ENCODE measurements at regions not wholly inside any gene's neighbourhood (a gene's known extent, or its start where the extent isn't known, plus 50 kb on each side); places are given as distances from the start of the nearest gene placed in this dataset.

GRCh38 chr2:222797871-222798270 is 63.0 kb upstream of the ACSL3 start:
- DNase-seq: peak in 3 of 4 experiments; percentile 27 to 91 (median 88)

DNA sequence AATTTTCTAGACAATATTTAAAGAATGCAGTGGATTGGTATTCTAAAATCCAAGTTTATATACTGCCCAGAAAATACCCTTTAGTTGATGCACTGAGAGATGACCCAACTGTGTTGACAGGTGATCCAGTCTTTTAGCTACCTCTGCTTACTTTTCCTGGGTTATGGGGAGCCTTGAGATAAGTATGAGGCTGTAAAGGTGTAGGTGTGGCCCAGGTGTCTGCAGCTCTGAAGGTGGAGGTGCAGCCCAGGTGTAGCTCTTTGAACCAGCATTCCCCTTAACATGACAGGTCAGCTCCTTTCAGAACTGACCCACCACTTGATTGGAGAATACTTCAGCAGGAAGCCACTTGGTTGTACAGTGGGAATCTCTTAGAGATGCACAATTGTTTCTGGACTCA is 62.3 kb upstream of the ACSL3 start:
- no peak for DNase-seq

DNA sequence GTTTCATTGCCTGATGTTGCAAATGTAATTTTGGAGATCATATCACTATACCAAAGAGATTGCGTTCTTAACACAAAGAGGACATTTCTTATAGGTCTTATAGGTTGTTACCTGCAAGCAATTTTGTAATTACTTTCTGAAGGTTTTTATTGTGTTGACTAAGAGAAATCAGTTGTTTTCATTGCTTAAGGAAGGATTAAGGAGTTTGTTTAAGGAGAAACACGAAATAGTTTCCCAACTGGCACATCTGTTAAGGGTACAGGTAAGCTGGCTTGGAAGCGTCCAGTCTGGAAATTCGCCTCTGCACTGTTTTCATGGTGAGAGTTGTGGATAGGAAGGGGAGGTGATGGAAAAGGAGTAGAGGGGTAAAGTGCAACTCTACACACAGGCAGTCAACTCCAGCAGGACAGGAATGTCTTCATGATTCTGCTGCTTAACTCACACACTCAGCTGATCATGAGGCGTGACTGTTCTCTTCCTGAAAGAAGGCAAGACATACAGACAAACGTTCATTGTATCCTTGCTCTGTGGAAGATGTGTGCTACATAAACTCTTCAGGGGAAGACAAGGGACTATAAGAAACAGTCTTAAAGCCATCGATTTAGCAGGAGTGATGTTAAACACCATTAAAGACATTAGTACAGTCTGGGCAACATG is 61.4 kb upstream of the ACSL3 start:
- no peak for DNase-seq

GRCh38 chr2:222802514-222803196 is 58.2 kb upstream of the ACSL3 start:
- no peak for DNase-seq

DNA sequence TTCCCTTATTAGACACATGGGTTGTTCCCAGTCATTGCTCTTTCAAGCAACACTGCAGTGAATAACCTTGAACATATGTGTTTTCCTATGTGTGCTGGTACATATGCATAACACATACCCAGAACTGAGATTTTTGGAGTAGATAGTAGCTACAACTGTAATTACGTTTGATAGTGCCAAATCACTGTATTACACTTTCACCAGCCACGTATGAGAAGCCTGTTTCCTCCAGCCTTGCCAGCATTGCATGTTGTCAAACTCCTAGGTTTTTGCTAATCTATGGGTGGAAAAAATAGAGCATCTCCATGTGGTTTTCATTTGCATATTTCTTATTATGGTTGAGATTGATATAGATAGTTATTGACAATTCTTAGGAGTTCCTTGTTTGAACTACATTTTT is 56.5 kb upstream of the ACSL3 start:
- DNase-seq: no peak

- DNase-seq: peak; percentile 76 to 92 (median 88)
Observed at GRCh38 chr2:222805591-222806304, 55.1 kb upstream of the ACSL3 start.

DNA sequence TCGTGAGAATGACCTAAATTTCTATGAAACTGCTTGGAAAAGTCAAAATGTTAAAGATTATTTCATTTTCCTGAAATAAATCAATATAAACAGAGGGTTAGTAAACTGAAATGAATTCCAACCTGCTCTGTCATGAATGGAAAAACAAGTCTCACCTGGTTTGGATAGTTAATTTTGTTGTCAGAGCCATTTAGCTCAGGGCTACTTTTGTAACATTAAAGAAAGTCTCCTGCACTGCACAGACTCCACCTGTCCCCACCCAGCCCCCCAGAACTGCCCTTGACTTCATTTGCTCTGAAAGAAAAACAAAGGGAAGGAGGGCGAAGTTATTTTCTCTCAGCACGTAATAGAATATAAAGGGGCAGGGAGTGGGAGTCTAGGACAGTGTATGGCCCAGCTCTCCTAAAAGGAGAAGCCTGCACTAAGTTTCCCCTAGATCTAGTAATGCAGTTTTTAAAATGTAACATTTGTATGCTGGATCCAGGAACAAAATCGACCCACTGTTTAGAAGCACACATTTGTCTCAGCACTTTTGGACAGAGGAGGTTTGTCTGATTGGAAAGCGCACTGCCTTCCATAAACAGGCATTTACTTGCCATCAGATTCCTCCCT is 54.2 kb upstream of the ACSL3 start:
- peak in 2 of 4 experiments; percentile 18 to 27 for DNase-seq

DNA sequence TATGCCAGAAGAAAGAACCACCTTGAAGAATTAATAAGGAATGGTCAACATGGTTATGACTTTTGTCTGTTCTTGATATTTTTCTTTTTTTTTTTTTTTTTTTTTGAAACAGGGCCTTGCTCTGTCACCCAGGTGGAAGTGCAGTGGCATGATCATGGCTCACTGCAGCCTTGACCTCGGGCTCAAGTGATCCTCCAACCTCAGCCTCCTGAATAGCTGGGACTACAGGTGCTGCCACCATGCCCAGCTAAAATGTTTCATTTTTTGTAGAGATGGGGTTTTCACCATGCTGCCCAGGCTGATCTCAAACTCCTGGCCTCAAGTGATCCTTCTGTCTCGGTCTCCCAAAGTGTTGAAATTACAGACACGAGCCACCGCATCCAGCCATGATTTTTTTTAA is 53.4 kb upstream of the ACSL3 start:
- DNase-seq: no peak

DNA sequence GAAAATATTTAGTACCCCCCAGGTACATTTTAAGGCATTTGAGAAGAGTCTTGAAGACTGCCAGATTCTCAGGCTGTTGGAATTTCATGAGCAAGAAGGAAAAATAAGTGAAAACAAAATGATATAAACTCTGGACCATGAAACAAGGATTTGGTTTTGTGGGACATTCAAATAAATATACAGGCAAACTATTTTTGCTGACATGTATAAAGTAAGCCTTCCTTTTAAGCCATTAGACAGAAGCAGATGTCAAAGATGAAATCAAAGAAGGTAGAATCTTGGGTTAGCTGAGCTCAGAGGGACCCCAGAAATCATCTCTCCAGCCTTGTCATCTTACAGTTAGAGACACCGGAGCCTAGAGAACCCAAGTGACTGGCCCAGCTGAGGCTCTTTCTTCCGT is 51.3 kb upstream of the ACSL3 start:
- no peak for DNase-seq

- DNase-seq: no peak
Observed at GRCh38 chr2:222810044-222810443, 50.8 kb upstream of the ACSL3 start.
